DND-41 (cell line): ENCODE measurements at regions not wholly inside any gene's neighbourhood (a gene's known extent, or its start where the extent isn't known, plus 50 kb on each side); places are given as distances from the start of the nearest gene placed in this dataset.
"Not testable (repeated sequence)": the region's sequence is repeated elsewhere in the genome, so short reads cannot be mapped to it uniquely, and the experiment has no call there.

Experiments used
- ATAC-seq: fragments of 200-7000 bp; cut with Tn5 transposase; 3 replicates; pipeline ENCODE4 v1.9.1; 2021; ENCODE audit warnings: low read depth; ENCODE audit not compliant: insufficient read depth
- DNase-seq: peaks from one replicate; pipeline ENCODE4 v3.0.0-alpha.2; 2020
- H2AFZ ChIP-seq: 2 replicates; pipeline ENCODE4 v1.6.0; 2012; ENCODE audit warnings: low read depth, low read length
- H3K27ac ChIP-seq: 2 replicates; pipeline ENCODE4 v1.5.1; 2012; ENCODE audit warnings: low read length, inconsistent platforms
- H3K27me3 ChIP-seq: fragments of 200-600 bp; sonication (generic); 2 replicates; pipeline ENCODE4 v1.6.0; 2012; ENCODE audit warnings: low read length, mild to moderate bottlenecking, inconsistent platforms; ENCODE audit not compliant: insufficient read depth, poor library complexity
- H3K36me3 ChIP-seq: 2 replicates; pipeline ENCODE4 v1.5.1; 2012; ENCODE audit warnings: low read length, inconsistent platforms; ENCODE audit not compliant: insufficient read depth
- H3K4me1 ChIP-seq: 2 replicates; pipeline ENCODE4 v1.5.1; 2012; ENCODE audit warnings: mild to moderate bottlenecking, low read length; ENCODE audit not compliant: insufficient read depth
- H3K4me2 ChIP-seq: 2 replicates; pipeline ENCODE4 v1.6.0; 2012; ENCODE audit warnings: mild to moderate bottlenecking, moderate library complexity, low read length, inconsistent platforms; ENCODE audit not compliant: insufficient read depth
- H3K4me3 ChIP-seq, 2 experiments: fragments of 200-600 bp in 1 of 2; shearing (Covaris generic) in 1 of 2; 2 replicates each; pipeline ENCODE4 v1.5.1; 2012 to 2016; ENCODE audit warnings: inconsistent platforms in 2 of 2, low read length in 2 of 2, mild to moderate bottlenecking in 2 of 2, low read depth in 1 of 2, moderate library complexity in 1 of 2
- H3K79me2 ChIP-seq: 2 replicates; pipeline ENCODE4 v1.6.0; 2012; ENCODE audit warnings: low read length, inconsistent platforms; ENCODE audit not compliant: insufficient read depth
- H3K9ac ChIP-seq: 2 replicates; pipeline ENCODE4 v1.6.0; 2012; ENCODE audit warnings: low read depth, mild to moderate bottlenecking, inconsistent platforms, low read length, moderate library complexity
- H3K9me3 ChIP-seq: 2 replicates; pipeline ENCODE4 v1.5.1; 2012; ENCODE audit warnings: low read length, moderate library complexity, mild to moderate bottlenecking, inconsistent platforms; ENCODE audit not compliant: insufficient read depth, severe bottlenecking
- H4K20me1 ChIP-seq: 2 replicates; pipeline ENCODE4 v1.6.0; 2012; ENCODE audit warnings: low read length; ENCODE audit not compliant: insufficient read depth
- CTCF ChIP-seq: IDR thresholded peaks from 2 replicates; pipeline ENCODE4 v1.5.1; 2012; ENCODE audit warnings: borderline replicate concordance, low read length, moderate library complexity, mild to moderate bottlenecking; ENCODE audit not compliant: poor library complexity, severe bottlenecking; ENCODE audit errors: extremely low read depth
- EZH2 ChIP-seq: IDR thresholded peaks from 3 replicates; pipeline ENCODE4 v1.6.1; 2012; ENCODE audit warnings: borderline replicate concordance, low read depth, mild to moderate bottlenecking, moderate library complexity, low read length, inconsistent platforms; ENCODE audit not compliant: severe bottlenecking

GRCh38 chr17:71872843-71873485 is 247.9 kb upstream of the SOX9 start:
- no peak for TF ChIP-seq EZH2
- TF ChIP-seq CTCF: no peak
- H3K9me3 ChIP-seq: no peaks in the 10 kb centered on the region
- no peaks in the 10 kb centered on the region for H3K79me2 ChIP-seq
- H4K20me1 ChIP-seq: no peaks in the 10 kb centered on the region
- H3K27me3 ChIP-seq: no peaks in the 10 kb centered on the region
- H3K4me1 ChIP-seq: no peaks in the 10 kb centered on the region
- no peaks in the 10 kb centered on the region for H3K36me3 ChIP-seq
- H3K27ac ChIP-seq: no peak overlapping the region
- ATAC-seq: no peak
- no peak overlapping the region for H3K9ac ChIP-seq
- DNase-seq: no peak
- H3K4me2 ChIP-seq: no peak overlapping the region
- H3K4me3 ChIP-seq: no peak overlapping the region
- H2AFZ ChIP-seq: no peak overlapping the region

- not testable (repeated sequence) for H3K79me2 ChIP-seq, H3K9ac ChIP-seq, DNase-seq, H3K27me3 ChIP-seq, H4K20me1 ChIP-seq, H3K27ac ChIP-seq, H3K36me3 ChIP-seq, ATAC-seq, H3K9me3 ChIP-seq, H3K4me2 ChIP-seq, H3K4me3 ChIP-seq, H3K4me1 ChIP-seq, H2AFZ ChIP-seq
Measured at GRCh38 chr17:71874773-71875172, 246.0 kb upstream of the SOX9 start.

- no peaks in the 10 kb centered on the region for H3K9me3 ChIP-seq
- no peak overlapping the region for H2AFZ ChIP-seq
- H3K4me2 ChIP-seq: no peak overlapping the region
- no peaks in the 10 kb centered on the region for H3K79me2 ChIP-seq
- H3K27me3 ChIP-seq: no peaks in the 10 kb centered on the region
- no peaks in the 10 kb centered on the region for H3K36me3 ChIP-seq
- TF ChIP-seq CTCF (no peak), EZH2 (no peak)
- no peaks in the 10 kb centered on the region for H3K4me1 ChIP-seq
- no peaks in the 10 kb centered on the region for H4K20me1 ChIP-seq
- no peak overlapping the region for H3K4me3 ChIP-seq
- H3K9ac ChIP-seq: no peak overlapping the region
- DNase-seq: no peak
- no peak for ATAC-seq
- no peak overlapping the region for H3K27ac ChIP-seq
Measured at GRCh38 chr17:71878271-71878670, 242.5 kb upstream of the SOX9 start.

- Histone ChIP-seq H3K9ac (no peak overlapping the region), H4K20me1 (no peaks in the 10 kb centered on the region), H2AFZ (no peak overlapping the region), H3K27me3 (no peaks in the 10 kb centered on the region), H3K79me2 (no peaks in the 10 kb centered on the region), H3K9me3 (no peaks in the 10 kb centered on the region), H3K27ac (no peak overlapping the region), H3K36me3 (no peaks in the 10 kb centered on the region), H3K4me1 (no peaks in the 10 kb centered on the region), H3K4me2 (no peak overlapping the region), H3K4me3 (no peak overlapping the region)
- DNase-seq (no peak), ATAC-seq (no peak)
- no peak for TF ChIP-seq EZH2
- TF ChIP-seq CTCF: no peak
Measured at GRCh38 chr17:71878998-71879397, 241.8 kb upstream of the SOX9 start.
